ENCODE measurements at regions not wholly inside any gene's neighbourhood (a gene's known extent, or its start where the extent isn't known, plus 50 kb on each side); places are given as distances from the start of the nearest gene placed in this dataset.

DNA sequence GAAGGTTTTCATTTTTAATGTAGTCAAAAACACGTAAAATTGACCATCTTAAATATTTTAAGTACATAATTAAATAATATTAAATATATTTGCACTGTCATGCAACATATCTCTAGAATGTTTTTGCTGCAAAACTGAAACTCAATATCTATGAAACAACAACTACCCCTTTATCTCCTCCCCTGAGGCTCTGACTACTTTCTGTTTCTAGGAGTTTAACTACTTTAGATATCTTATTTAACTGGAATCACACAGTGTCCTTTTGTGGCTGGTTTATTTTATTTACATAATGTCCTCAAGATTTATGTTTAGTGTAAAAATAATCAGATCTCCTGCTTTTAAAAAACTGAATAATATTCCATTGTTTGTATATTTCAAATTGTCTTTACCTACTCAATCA is 2003.9 kb downstream of the TP53TG3F start:
- H4K20me1 ChIP-seq (ENCODE audit: insufficient read depth, low read length), result no peaks in the 10 kb centered on the region
- no peaks in the 10 kb centered on the region for H3K79me2 ChIP-seq (ENCODE audit: insufficient read depth, low read length)
- H3K36me3 ChIP-seq (ENCODE audit: insufficient read depth, low read length), result no peaks in the 10 kb centered on the region
- DNase-seq (ENCODE audit: insufficient read length, low spot score, missing footprints), result no peak
- no peak overlapping the region for H3K4me2 ChIP-seq (ENCODE audit: insufficient read depth, low read length)
- no peaks in the 10 kb centered on the region for H3K27me3 ChIP-seq (ENCODE audit: insufficient read depth, low read length)
- no peak overlapping the region for H2AFZ ChIP-seq (ENCODE audit: low read length)
- no peak overlapping the region for H3K4me3 ChIP-seq (ENCODE audit: insufficient read depth, low read length)
- H3K4me1 ChIP-seq (ENCODE audit: insufficient read depth, low read length), result no peaks in the 10 kb centered on the region
- H3K27ac ChIP-seq (ENCODE audit: low read depth, low read length), result no peak overlapping the region
- no peak for TF ChIP-seq CTCF (IDR thresholded peaks at IDR 0.05; ENCODE audit: extremely low read depth, low read depth, low read length)
- no peaks in the 10 kb centered on the region for H3K9me3 ChIP-seq (ENCODE audit: low read depth, low read length)

- no peak overlapping the region for H3K4me2 ChIP-seq (ENCODE audit: insufficient read depth, low read length)
- no peak overlapping the region for H3K27ac ChIP-seq (ENCODE audit: low read depth, low read length)
- no peak for TF ChIP-seq CTCF (IDR thresholded peaks at IDR 0.05; ENCODE audit: extremely low read depth, low read depth, low read length)
- no peaks in the 10 kb centered on the region for H3K79me2 ChIP-seq (ENCODE audit: insufficient read depth, low read length)
- DNase-seq (ENCODE audit: insufficient read length, low spot score, missing footprints), result no peak
- H3K4me1 ChIP-seq (ENCODE audit: insufficient read depth, low read length), result no peaks in the 10 kb centered on the region
- H2AFZ ChIP-seq (ENCODE audit: low read length), result no peak overlapping the region
- H3K27me3 ChIP-seq (ENCODE audit: insufficient read depth, low read length), result no peaks in the 10 kb centered on the region
- H3K9me3 ChIP-seq (ENCODE audit: low read depth, low read length), result peaks cover 3% of the 10 kb centered on the region
- H4K20me1 ChIP-seq (ENCODE audit: insufficient read depth, low read length), result no peaks in the 10 kb centered on the region
- H3K4me3 ChIP-seq (ENCODE audit: insufficient read depth, low read length), result no peak overlapping the region
- no peaks in the 10 kb centered on the region for H3K36me3 ChIP-seq (ENCODE audit: insufficient read depth, low read length)
Observed at GRCh38 chr16:35480361-35480760, 2020.9 kb downstream of the TP53TG3F start.

- Histone ChIP-seq H4K20me1 (ENCODE audit: insufficient read depth, low read length) (no peaks in the 10 kb centered on the region), H3K9me3 (ENCODE audit: low read depth, low read length) (peaks cover 3% of the 10 kb centered on the region), H3K27me3 (ENCODE audit: insufficient read depth, low read length) (no peaks in the 10 kb centered on the region), H3K4me1 (ENCODE audit: insufficient read depth, low read length) (no peaks in the 10 kb centered on the region), H2AFZ (ENCODE audit: low read length) (no peak overlapping the region), H3K27ac (ENCODE audit: low read depth, low read length) (no peak overlapping the region), H3K79me2 (ENCODE audit: insufficient read depth, low read length) (no peaks in the 10 kb centered on the region), H3K4me2 (ENCODE audit: insufficient read depth, low read length) (no peak overlapping the region), H3K36me3 (ENCODE audit: insufficient read depth, low read length) (no peaks in the 10 kb centered on the region), H3K4me3 (ENCODE audit: insufficient read depth, low read length) (no peak overlapping the region)
- TF ChIP-seq CTCF (IDR thresholded peaks at IDR 0.05; ENCODE audit: extremely low read depth, low read depth, low read length), result no peak
- DNase-seq (ENCODE audit: insufficient read length, low spot score, missing footprints), result no peak
Observed at GRCh38 chr16:35480988-35481387, 2021.6 kb downstream of the TP53TG3F start.

DNA sequence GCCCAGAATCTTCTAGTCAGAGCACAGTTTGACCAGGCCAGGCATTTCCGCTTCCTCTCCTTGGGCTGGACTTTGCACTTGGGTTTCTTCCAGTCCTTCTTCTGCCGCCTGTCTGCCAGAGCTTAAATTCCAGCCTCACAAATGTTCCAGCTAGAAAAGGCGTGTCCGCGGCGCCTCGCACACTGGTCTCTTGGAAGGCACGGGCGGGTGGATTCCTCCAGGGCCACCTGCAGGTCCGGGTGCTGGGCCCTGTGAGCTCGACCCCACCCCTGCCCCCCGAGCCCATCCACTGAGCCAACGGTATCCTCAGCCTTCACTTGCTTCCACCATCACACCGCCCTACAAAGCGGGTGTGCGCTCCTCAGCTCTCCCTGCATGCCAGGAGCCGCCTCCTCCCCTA is 2026.5 kb downstream of the TP53TG3F start:
- Histone ChIP-seq H3K36me3 (ENCODE audit: insufficient read depth, low read length) (no peaks in the 10 kb centered on the region), H3K27ac (ENCODE audit: low read depth, low read length) (no peak overlapping the region), H3K4me1 (ENCODE audit: insufficient read depth, low read length) (no peaks in the 10 kb centered on the region), H2AFZ (ENCODE audit: low read length) (no peak overlapping the region), H3K4me2 (ENCODE audit: insufficient read depth, low read length) (no peak overlapping the region), H3K9me3 (ENCODE audit: low read depth, low read length) (no peaks in the 10 kb centered on the region), H3K79me2 (ENCODE audit: insufficient read depth, low read length) (no peaks in the 10 kb centered on the region), H3K27me3 (ENCODE audit: insufficient read depth, low read length) (no peaks in the 10 kb centered on the region), H3K4me3 (ENCODE audit: insufficient read depth, low read length) (no peak overlapping the region), H4K20me1 (ENCODE audit: insufficient read depth, low read length) (no peaks in the 10 kb centered on the region)
- no peak for DNase-seq (ENCODE audit: insufficient read length, low spot score, missing footprints)
- TF ChIP-seq CTCF (IDR thresholded peaks at IDR 0.05; ENCODE audit: extremely low read depth, low read depth, low read length), result no peak

Measured in osteoblast (primary cell).